ENCODE measurements at regions not wholly inside any gene's neighbourhood (a gene's known extent, or its start where the extent isn't known, plus 50 kb on each side); places are given as distances from the start of the nearest gene placed in this dataset.

DNA sequence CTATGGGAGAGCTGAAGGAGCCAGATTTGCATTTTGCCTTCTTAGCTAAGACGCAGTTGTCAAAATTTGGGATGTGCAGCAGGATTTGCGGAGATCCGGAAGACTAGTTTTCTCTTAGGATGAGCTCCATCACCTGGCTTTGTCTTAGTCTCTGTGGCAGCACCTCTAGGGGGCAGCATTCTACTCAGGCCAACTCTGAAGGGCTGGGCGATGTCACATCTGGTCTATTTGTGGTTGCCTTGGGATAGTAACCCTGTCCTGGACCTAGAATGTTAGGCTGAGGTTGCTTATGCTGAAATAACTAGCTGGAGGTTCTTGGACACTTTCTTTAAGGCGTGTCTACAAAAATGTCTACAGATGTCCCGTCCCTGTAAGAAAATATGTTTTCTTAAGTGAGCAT, 116.2 kb downstream of the FAT3 start:
- intact Hi-C loops (cut with DNase I; ENCODE audit: low total_unique reads): no loop called here
- WGBS, 2 donors: 87 to 88% methylated on average over 6 of the region's 6 CpGs
- no peak overlapping the region for H3K4me3 ChIP-seq (ENCODE audit: low read depth, poor library complexity, severe bottlenecking)
- no peak for TF ChIP-seq POLR2A (IDR thresholded peaks at IDR 0.05)
- TF ChIP-seq, protein P1, sequence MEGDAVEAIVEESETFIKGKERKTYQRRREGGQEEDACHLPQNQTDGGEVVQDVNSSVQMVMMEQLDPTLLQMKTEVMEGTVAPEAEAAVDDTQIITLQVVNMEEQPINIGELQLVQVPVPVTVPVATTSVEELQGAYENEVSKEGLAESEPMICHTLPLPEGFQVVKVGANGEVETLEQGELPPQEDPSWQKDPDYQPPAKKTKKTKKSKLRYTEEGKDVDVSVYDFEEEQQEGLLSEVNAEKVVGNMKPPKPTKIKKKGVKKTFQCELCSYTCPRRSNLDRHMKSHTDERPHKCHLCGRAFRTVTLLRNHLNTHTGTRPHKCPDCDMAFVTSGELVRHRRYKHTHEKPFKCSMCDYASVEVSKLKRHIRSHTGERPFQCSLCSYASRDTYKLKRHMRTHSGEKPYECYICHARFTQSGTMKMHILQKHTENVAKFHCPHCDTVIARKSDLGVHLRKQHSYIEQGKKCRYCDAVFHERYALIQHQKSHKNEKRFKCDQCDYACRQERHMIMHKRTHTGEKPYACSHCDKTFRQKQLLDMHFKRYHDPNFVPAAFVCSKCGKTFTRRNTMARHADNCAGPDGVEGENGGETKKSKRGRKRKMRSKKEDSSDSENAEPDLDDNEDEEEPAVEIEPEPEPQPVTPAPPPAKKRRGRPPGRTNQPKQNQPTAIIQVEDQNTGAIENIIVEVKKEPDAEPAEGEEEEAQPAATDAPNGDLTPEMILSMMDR (IDR thresholded peaks at IDR 0.05): no peak
- no peak for DNase-seq (ENCODE audit: low spot score in 2 of 2)

DNA sequence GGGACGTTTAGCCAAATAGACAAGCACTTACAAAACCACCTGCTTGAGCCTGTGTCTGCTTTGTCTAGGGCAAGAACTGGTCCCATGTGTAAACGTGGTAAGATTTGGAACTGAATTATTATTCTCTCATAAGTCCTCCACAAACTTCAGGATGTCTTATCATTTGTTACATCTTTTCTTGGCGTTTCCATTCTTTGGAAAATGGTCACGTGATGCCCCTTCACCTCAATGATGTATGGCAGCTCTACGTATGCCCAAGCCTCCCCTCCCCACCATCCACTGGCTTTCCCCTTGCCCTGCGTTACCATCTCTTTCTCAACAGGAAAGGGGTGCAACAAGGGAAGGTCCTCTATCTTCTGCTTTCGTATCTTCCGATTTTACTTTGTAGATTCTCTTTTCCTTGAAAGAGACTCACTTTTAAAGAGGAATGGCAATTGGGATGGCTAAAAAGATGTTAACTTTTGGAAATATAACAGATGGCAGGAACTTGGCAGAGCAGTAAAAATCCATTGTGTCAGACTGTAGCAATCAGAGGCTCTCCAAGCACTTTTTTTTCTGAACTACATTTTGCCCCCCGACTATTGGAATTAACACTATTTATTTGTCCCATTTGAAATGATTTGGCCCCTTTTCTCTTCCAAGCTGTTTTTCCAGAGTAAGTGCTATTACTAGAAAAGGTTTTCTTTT, 117.6 kb downstream of the FAT3 start:
- H3K4me3 ChIP-seq (ENCODE audit: low read depth, poor library complexity, severe bottlenecking): no peak overlapping the region
- intact Hi-C loops (cut with DNase I; ENCODE audit: low total_unique reads): no loop called here
- TF ChIP-seq, protein P1 (IDR thresholded peaks at IDR 0.05): no peak
- no peak for TF ChIP-seq POLR2A (IDR thresholded peaks at IDR 0.05)
- DNase-seq (ENCODE audit: low spot score in 2 of 2): no peak
- WGBS, 2 donors: 74 to 75% methylated on average over 9 of the region's 9 CpGs

DNA sequence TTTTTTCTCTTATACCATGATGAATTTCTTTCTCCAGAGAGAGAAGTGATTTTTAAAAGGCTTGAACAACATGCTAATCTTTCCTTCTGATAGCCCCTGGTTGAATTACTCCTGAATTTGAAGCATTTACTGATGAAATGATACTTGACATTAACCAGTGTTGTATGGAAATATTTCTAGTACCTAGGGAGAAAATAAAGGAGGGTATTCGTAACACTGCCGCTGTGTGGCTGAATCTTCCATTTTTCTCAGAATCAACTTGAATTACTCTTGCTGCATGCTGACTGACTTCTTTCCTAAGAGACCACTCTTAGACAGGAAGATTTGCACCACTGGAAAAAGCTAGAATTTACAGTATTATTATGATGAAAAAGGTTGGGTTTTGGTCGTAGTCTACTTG, 118.3 kb downstream of the FAT3 start:
- DNase-seq (ENCODE audit: low spot score in 2 of 2): no peak
- WGBS, 2 donors: 90 to 93% methylated on average over 3 of the region's 3 CpGs
- no peak overlapping the region for H3K4me3 ChIP-seq (ENCODE audit: low read depth, poor library complexity, severe bottlenecking)
- TF ChIP-seq POLR2A (IDR thresholded peaks at IDR 0.05): no peak
- TF ChIP-seq, protein P1 (IDR thresholded peaks at IDR 0.05): no peak
- intact Hi-C loops (cut with DNase I; ENCODE audit: low total_unique reads): no loop called here

DNA sequence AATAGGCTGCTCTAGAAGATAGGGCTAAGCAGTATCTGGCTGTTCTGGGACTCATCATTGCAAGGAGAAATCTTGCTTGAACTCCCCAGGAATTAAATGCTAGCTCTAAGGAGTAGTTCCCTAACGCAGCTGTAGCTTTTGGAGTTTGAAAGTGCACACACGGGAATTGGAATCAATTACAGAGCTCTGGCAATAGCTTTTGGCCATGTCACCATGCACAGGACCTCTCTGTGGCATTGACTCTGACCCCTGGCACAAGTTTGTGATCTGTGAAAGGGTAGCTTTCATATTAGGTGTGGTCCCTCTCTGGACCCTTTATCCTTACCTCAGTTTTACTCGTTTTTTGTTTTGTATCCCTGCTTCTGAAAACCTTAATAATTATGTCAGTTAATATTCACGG, 121.6 kb downstream of the FAT3 start:
- 57 to 84% methylated on average over 4 of the region's 4 CpGs for whole genome bisulfite sequencing, 2 donors
- no peak for TF ChIP-seq POLR2A (IDR thresholded peaks at IDR 0.05)
- TF ChIP-seq, protein P1 (IDR thresholded peaks at IDR 0.05): no peak
- intact Hi-C loops (cut with DNase I; ENCODE audit: low total_unique reads): no loop called here
- no peak for DNase-seq (ENCODE audit: low spot score in 2 of 2)
- no peak overlapping the region for H3K4me3 ChIP-seq (ENCODE audit: low read depth, poor library complexity, severe bottlenecking)

DNA sequence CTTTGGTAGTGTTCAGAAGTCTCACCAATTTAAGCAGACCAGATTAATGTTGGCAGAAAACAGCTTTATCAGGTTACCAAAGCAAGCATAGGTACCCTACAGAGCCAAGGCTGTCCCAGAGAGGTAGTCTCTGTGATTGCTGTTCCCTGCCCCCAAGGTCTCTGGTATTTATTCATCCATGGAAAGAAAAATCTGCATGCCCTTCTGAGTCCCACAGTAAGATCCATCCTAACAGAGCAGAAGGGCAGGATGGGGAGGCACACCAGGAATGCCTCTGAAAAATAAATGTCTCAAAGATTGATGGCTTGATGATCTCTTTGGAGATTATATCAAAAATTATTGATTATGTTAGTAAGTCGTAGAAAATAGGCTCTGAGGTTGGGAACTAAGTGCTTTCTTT, 122.8 kb downstream of the FAT3 start:
- TF ChIP-seq, protein P1 (IDR thresholded peaks at IDR 0.05): no peak
- TF ChIP-seq POLR2A (IDR thresholded peaks at IDR 0.05): no peak
- WGBS, 2 donors: 45 to 56% methylated on average over 1 of the region's 1 CpG
- no peak overlapping the region for H3K4me3 ChIP-seq (ENCODE audit: low read depth, poor library complexity, severe bottlenecking)
- intact Hi-C loops (cut with DNase I; ENCODE audit: low total_unique reads): no loop called here
- no peak for DNase-seq (ENCODE audit: low spot score in 2 of 2)
